Panc1 (cell line): ENCODE measurements at regions not wholly inside any gene's neighbourhood (a gene's known extent, or its start where the extent isn't known, plus 50 kb on each side); places are given as distances from the start of the nearest gene placed in this dataset.

Source experiments
- ATAC-seq: fragments of 200-7000 bp; cut with Tn5 transposase; 2 replicates; pipeline ENCODE4 v1.9.1; 2020; ENCODE audit warnings: mild to moderate bottlenecking, moderate library complexity
- BruUV-seq: library from RNA; stranded (reverse); fragments of 400-500 nt; replicated peaks from 2 replicates; lab custom pipeline; 2021; lab: Mats Ljungman, UMichigan
- CTCF ChIA-PET: fragments of 300-600 bp; sonication (Branson Sonifier 250); formaldehyde crosslinking; loops from one replicate; lab custom pipeline; 2022; ENCODE audit warnings: antibody characterized with exemption; lab: Charles Lee
- POLR2A ChIA-PET: fragments of 300-600 bp; sonication (Branson Sonifier 250); formaldehyde crosslinking; loops from one replicate; lab custom pipeline; 2022; ENCODE audit warnings: antibody characterized with exemption; lab: Charles Lee
- DNase-seq: peaks from one replicate; pipeline ENCODE4 v3.0.0-alpha.2; 2010; ENCODE audit warnings: low read depth, low spot score
- H3K27ac ChIP-seq: 2 replicates; pipeline ENCODE4 v1.5.1; 2011; ENCODE audit warnings: mild to moderate bottlenecking, low read length, inconsistent platforms
- H3K27me3 ChIP-seq: fragments of 200-500 bp; sonication (Bioruptor generic); 2 replicates; pipeline ENCODE4 v1.6.0; 2014; ENCODE audit warnings: low read length, inconsistent platforms; ENCODE audit not compliant: control insufficient read depth, insufficient read depth
- H3K36me3 ChIP-seq: fragments of 200-500 bp; sonication (Bioruptor generic); 2 replicates; pipeline ENCODE4 v1.5.1; 2014; ENCODE audit warnings: inconsistent platforms, mild to moderate bottlenecking, low read length, moderate library complexity; ENCODE audit not compliant: control insufficient read depth, insufficient read depth
- H3K4me1 ChIP-seq: 2 replicates; pipeline ENCODE4 v1.5.1; 2011; ENCODE audit warnings: inconsistent platforms, mild to moderate bottlenecking, low read length, moderate library complexity; ENCODE audit not compliant: control insufficient read depth, insufficient read depth
- H3K4me3 ChIP-seq, 2 experiments: 2 replicates each; pipeline ENCODE4 v1.5.1; 2011 to 2012; ENCODE audit warnings: low read depth in 2 of 2, low read length in 2 of 2, mild to moderate bottlenecking in 2 of 2, inconsistent platforms in 1 of 2, moderate library complexity in 1 of 2
- H3K9me3 ChIP-seq: fragments of 200-500 bp; sonication (Bioruptor generic); 2 replicates; pipeline ENCODE4 v1.5.1; 2014; ENCODE audit warnings: low read depth, mild to moderate bottlenecking, inconsistent platforms, low read length, moderate library complexity; ENCODE audit not compliant: control insufficient read depth, insufficient read depth
- CTCF ChIP-seq: fragments of 450-650 bp; IDR thresholded peaks from 2 replicates; pipeline ENCODE4 v1.5.1; 2017; ENCODE audit warnings: mild to moderate bottlenecking
- POLR2AphosphoS5 ChIP-seq: IDR thresholded peaks from 2 replicates; pipeline ENCODE4 v1.6.1; 2012; ENCODE audit warnings: mild to moderate bottlenecking, low read depth, low read length, moderate library complexity
- REST ChIP-seq, 2 experiments: IDR thresholded peaks; 2 replicates each; pipeline ENCODE4 v1.6.1; 2011 to 2012; ENCODE audit warnings: low read depth in 2 of 2, control low read depth in 1 of 2, low read length in 1 of 2, mild to moderate bottlenecking in 1 of 2, moderate library complexity in 1 of 2; ENCODE audit not compliant: insufficient read depth in 1 of 2
- SIN3A ChIP-seq: IDR thresholded peaks from 2 replicates; pipeline ENCODE4 v1.6.1; 2012; ENCODE audit warnings: low read depth, mild to moderate bottlenecking, low read length, moderate library complexity, borderline replicate concordance; ENCODE audit not compliant: insufficient read depth
- TCF7L2 ChIP-seq: IDR thresholded peaks from 2 replicates; pipeline ENCODE4 v1.6.1; 2011; ENCODE audit warnings: mild to moderate bottlenecking, low read depth, low read length, inconsistent platforms
- in situ Hi-C: cut with HindIII; loops from 2 replicates; pipeline ENCODE4 v1.10.0; 2016; ENCODE audit warnings: low sequenced_read_pairs, low pct_unique_long_range_greater_than_20kb
- intact Hi-C: fragments of 100-400 bp; cut with micrococcal nuclease; formaldehyde crosslinking; loops from one replicate; pipeline ENCODE4 v1.10.0; 2022; ENCODE audit not compliant: unreplicated experiment

- ChIA-PET CTCF (no interaction called here), POLR2A (no interaction called here)
- Histone ChIP-seq H3K27me3 (no peaks in the 10 kb centered on the region), H3K27ac (no peak overlapping the region), H3K4me3 (no peak overlapping the region), H3K9me3 (no peaks in the 10 kb centered on the region), H3K4me1 (no peaks in the 10 kb centered on the region), H3K36me3 (no peaks in the 10 kb centered on the region)
- no peak for DNase-seq
- TF ChIP-seq POLR2AphosphoS5 (no peak), CTCF (no peak), TCF7L2 (no peak), SIN3A (no peak), REST (IDR thresholded peaks at IDR 0.05; ENCODE audit: insufficient read depth in 1 of 2, low read depth in 2 of 2, low read length in 1 of 2) (no peak)
- ATAC-seq = no peak
- in situ Hi-C loops (no loop called here), intact Hi-C loops (no loop called here)
- no TSS peak for BruUV-seq
These were observed 444.2 kb downstream of the ACTL7B start for GRCh38 chr9:108411632-108412031.

- Histone ChIP-seq H3K36me3 (no peaks in the 10 kb centered on the region), H3K27me3 (no peaks in the 10 kb centered on the region), H3K9me3 (no peaks in the 10 kb centered on the region), H3K4me1 (no peaks in the 10 kb centered on the region), H3K27ac (no peak overlapping the region), H3K4me3 (no peak overlapping the region)
- no peak for TF ChIP-seq SIN3A
- TF ChIP-seq REST (IDR thresholded peaks at IDR 0.05; ENCODE audit: insufficient read depth in 1 of 2, low read depth in 2 of 2, low read length in 1 of 2) = no peak
- no peak for TF ChIP-seq CTCF
- no peak for TF ChIP-seq TCF7L2
- TF ChIP-seq POLR2AphosphoS5 = no peak
- DNase-seq (no peak), ATAC-seq (no peak)
- intact Hi-C loops = no loop called here
- no TSS peak for BruUV-seq
- in situ Hi-C loops = no loop called here
- CTCF ChIA-PET = no interaction called here
- POLR2A ChIA-PET = no interaction called here
These were observed 445.6 kb downstream of the ACTL7B start for GRCh38 chr9:108410161-108410560.
